ENCODE measurements at regions not wholly inside any gene's neighbourhood (a gene's known extent, or its start where the extent isn't known, plus 50 kb on each side); places are given as distances from the start of the nearest gene placed in this dataset.

DNA sequence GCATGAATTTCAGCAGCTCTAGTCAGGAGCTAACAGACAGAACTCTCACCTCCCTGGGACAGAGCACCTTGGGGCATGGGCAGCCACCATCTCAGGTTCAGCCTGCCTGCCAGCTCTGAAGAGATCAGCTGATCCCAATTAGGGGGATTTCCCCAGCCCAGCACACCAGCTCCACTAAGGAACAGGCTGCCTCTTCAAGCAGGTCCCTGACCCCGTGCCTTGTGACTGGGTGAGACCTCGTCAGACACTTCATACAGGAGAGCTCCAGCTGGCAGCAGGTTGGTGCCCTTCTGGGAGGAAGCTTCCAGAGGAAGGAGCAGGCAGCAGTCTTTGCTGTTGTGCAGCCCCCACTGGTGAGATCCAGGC lies 84.5 kb upstream of the UFM1 start:
- TF ChIP-seq, protein P1, sequence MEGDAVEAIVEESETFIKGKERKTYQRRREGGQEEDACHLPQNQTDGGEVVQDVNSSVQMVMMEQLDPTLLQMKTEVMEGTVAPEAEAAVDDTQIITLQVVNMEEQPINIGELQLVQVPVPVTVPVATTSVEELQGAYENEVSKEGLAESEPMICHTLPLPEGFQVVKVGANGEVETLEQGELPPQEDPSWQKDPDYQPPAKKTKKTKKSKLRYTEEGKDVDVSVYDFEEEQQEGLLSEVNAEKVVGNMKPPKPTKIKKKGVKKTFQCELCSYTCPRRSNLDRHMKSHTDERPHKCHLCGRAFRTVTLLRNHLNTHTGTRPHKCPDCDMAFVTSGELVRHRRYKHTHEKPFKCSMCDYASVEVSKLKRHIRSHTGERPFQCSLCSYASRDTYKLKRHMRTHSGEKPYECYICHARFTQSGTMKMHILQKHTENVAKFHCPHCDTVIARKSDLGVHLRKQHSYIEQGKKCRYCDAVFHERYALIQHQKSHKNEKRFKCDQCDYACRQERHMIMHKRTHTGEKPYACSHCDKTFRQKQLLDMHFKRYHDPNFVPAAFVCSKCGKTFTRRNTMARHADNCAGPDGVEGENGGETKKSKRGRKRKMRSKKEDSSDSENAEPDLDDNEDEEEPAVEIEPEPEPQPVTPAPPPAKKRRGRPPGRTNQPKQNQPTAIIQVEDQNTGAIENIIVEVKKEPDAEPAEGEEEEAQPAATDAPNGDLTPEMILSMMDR (IDR thresholded peaks at IDR 0.05): no peak
- no peak for TF ChIP-seq POLR2AphosphoS5 (IDR thresholded peaks at IDR 0.05; ENCODE audit: low read depth, low read length)
- TF ChIP-seq SIN3A (IDR thresholded peaks at IDR 0.05; ENCODE audit: borderline replicate concordance, insufficient read depth, low read depth, low read length): no peak
- no peak for TF ChIP-seq TCF7L2 (IDR thresholded peaks at IDR 0.05; ENCODE audit: low read depth, low read length)
